GM06990 (cell line): ENCODE measurements at regions not wholly inside any gene's neighbourhood (a gene's known extent, or its start where the extent isn't known, plus 50 kb on each side); places are given as distances from the start of the nearest gene placed in this dataset.

Source experiments
- DNase-seq: peaks from one replicate; pipeline ENCODE4 v3.0.0-alpha.2; 2011; ENCODE audit not compliant: insufficient read length; ENCODE audit errors: extremely low read depth
- H3K27me3 ChIP-seq: replicated peaks from 2 replicates; pipeline ENCODE4 v1.6.0; 2011; ENCODE audit warnings: low read length; ENCODE audit not compliant: control insufficient read depth, insufficient read depth
- H3K36me3 ChIP-seq: 2 replicates; pipeline ENCODE4 v1.5.1; 2011; ENCODE audit warnings: low read length; ENCODE audit not compliant: control insufficient read depth, insufficient read depth
- H3K4me3 ChIP-seq: replicated peaks from 2 replicates; pipeline ENCODE4 v1.5.1; 2011; ENCODE audit warnings: low read depth, mild to moderate bottlenecking, control low read depth, low read length
- TF ChIP-seq, protein P1 (sequence below): IDR thresholded peaks from 2 replicates; pipeline ENCODE4 v1.5.1; 2011; ENCODE audit warnings: low read length, control low read depth, mild to moderate bottlenecking, inconsistent platforms; ENCODE audit not compliant: insufficient read depth, poor library complexity, severe bottlenecking

DNA sequence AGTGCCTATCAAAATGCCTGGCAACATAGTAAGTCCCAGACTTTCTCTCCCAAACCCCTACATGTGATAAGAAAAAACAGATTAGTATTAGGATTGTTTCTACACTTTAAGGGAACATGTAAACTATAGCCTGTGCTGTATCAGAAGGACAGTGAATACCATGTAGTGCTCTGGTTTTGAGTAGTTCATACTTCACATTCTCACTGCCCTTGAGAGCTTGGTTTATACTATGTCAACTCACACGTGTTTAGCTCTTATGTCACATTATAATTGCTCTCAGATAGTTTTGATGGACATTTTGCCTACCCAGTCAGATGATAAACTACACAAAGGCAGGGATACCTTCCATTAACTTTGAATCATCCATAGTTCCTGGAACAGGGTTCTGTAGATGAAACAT is 58.0 kb upstream of the PGRMC2 start:
- Histone ChIP-seq H3K36me3 (no peaks in the 10 kb centered on the region), H3K27me3 (no peaks in the 10 kb centered on the region), H3K4me3 (no peak overlapping the region)
- TF ChIP-seq, protein P1, sequence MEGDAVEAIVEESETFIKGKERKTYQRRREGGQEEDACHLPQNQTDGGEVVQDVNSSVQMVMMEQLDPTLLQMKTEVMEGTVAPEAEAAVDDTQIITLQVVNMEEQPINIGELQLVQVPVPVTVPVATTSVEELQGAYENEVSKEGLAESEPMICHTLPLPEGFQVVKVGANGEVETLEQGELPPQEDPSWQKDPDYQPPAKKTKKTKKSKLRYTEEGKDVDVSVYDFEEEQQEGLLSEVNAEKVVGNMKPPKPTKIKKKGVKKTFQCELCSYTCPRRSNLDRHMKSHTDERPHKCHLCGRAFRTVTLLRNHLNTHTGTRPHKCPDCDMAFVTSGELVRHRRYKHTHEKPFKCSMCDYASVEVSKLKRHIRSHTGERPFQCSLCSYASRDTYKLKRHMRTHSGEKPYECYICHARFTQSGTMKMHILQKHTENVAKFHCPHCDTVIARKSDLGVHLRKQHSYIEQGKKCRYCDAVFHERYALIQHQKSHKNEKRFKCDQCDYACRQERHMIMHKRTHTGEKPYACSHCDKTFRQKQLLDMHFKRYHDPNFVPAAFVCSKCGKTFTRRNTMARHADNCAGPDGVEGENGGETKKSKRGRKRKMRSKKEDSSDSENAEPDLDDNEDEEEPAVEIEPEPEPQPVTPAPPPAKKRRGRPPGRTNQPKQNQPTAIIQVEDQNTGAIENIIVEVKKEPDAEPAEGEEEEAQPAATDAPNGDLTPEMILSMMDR: no peak
- no peak for DNase-seq

DNA sequence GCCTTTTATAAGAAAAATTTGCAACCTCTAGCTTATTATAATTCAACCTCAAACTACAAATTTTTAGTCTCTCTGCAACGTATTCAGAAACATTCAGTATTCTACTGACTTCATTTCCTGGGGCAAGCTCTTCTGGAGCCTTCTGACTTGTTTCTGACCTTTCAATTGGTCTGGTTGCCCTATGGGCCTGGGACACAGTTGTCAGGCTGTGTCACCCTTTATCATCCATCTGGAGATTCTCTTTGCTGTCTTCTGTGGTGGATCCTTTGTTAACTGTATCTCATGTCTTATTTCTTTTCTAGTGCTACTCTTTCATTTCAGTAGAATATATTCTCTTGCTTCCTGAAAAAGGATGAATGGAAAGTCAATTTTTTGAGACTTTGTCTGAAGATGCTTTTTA is 55.1 kb upstream of the PGRMC2 start:
- TF ChIP-seq, protein P1: no peak
- no peak overlapping the region for H3K4me3 ChIP-seq
- no peak for DNase-seq
- H3K36me3 ChIP-seq: no peaks in the 10 kb centered on the region
- no peaks in the 10 kb centered on the region for H3K27me3 ChIP-seq

DNA sequence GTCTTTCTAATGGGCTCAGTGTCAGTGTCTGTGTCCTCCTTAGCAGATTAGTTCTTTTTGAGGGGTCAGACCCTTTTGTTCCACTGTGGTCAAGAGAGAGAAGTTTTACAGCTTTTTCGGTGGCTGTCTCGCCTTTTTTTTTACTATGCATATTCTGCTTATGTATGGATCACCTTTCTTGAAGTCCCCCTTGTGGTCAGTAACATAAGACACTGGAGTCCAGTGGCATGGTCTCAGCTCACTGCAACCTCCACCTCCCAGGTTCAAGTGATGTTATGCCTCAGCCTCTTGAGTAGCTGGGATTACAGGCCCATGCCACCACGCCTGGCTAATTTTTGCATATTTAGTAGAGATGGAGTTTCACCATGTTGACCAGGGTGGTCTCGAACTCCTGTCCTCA is 54.0 kb upstream of the PGRMC2 start:
- H3K4me3 ChIP-seq: no peak overlapping the region
- TF ChIP-seq, protein P1: no peak
- no peaks in the 10 kb centered on the region for H3K27me3 ChIP-seq
- H3K36me3 ChIP-seq: no peaks in the 10 kb centered on the region
- DNase-seq: no peak

DNA sequence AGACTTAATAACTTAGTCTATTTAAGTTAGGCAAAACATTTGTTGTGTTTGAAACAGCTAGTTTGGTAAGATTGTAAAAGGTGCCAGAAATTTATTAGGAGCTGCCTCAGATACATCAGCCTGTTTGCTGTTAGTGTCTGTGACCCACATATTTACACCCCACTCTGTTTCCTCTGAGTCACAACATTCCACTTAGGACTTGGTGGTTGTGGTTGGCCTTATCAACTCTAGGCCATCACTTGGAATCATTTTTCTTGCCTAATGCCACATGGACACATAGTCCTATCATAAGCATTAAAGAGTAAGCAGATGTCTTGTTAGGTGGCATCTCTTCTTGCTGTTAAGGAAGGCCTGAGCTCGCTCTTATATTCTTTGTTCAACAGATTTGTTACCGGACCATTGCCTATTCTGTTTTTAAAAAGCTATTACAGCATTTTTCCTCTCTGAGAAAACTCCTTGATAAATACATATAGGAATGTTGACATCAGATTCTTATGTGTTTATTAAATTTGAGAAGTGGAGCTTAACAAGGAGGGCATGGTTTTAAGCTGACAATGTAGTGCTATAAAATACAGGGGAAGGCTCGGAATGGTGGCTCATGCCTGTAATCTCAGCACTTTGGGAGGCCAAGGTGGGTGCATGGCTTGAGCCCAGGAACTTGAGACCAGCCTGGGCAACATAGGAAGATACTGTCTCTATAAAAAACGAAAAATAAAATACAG is 51.2 kb upstream of the PGRMC2 start:
- TF ChIP-seq, protein P1: no peak
- no peak for DNase-seq
- H3K27me3 ChIP-seq: no peaks in the 10 kb centered on the region
- no peak overlapping the region for H3K4me3 ChIP-seq
- no peaks in the 10 kb centered on the region for H3K36me3 ChIP-seq

DNA sequence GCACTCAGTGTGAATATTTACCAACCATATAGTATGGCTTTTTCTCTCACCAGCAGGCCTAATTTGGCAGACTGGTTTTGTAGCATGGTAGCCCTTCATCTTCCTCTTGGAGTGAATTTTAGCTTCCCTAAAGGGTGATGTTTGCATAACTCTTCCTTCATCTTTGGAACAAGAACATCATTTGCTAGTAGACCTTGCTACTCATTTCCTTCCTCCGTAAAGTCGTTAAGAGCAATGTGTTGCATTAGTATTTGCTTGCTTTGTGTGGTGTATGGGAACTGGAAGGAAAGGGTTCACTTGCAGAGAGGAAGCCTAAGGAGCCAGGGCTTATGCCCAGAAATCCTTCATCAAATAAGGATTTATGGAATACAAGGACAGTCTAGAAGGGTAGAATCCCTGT is 50.2 kb upstream of the PGRMC2 start:
- TF ChIP-seq, protein P1: no peak
- H3K36me3 ChIP-seq: no peaks in the 10 kb centered on the region
- no peak for DNase-seq

More for the DNA sequence above, 50.2 kb upstream of the PGRMC2 start:
- H3K27me3 ChIP-seq: no peaks in the 10 kb centered on the region
- H3K4me3 ChIP-seq: no peak overlapping the region
